ENCODE measurements at regions not wholly inside any gene's neighbourhood (a gene's known extent, or its start where the extent isn't known, plus 50 kb on each side); places are given as distances from the start of the nearest gene placed in this dataset.

GRCh38 chr14:94857950-94858349 lies 88.0 kb upstream of the GSC start:
- ATAC-seq (ENCODE audit: low FRiP score) (no peak), DNase-seq (ENCODE audit: low spot score) (no peak)
- TF ChIP-seq CTCF (IDR thresholded peaks at IDR 0.05): no peak

DNA sequence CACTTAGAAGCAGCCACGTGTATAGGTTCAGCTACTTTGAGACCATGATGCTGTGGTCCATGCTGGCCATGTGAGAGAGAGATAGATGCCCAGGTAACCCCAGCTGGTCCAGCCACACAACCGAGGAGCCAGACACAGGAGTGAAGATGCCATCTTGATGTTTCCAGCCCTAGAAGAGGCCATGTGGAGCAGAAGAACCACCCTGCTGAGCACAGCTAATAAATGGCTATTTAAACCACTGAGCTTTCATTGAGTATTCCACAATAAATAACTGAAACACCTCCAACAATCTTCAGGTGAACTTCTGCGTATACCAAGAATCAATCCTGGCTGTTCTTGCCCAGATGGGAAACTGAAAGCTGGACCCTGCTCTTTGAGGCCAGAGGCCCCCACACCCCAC lies 84.0 kb upstream of the GSC start:
- no peak for TF ChIP-seq CTCF (IDR thresholded peaks at IDR 0.05)
- ATAC-seq (ENCODE audit: low FRiP score): no peak
- no peak for DNase-seq (ENCODE audit: low spot score)

GRCh38 chr14:94850309-94851211 lies 80.6 kb upstream of the GSC start:
- DNase-seq (ENCODE audit: low spot score) (no peak), ATAC-seq (ENCODE audit: low FRiP score) (peak; percentile 24)
- no peak for TF ChIP-seq CTCF (IDR thresholded peaks at IDR 0.05)

- TF ChIP-seq CTCF (IDR thresholded peaks at IDR 0.05): no peak
- ATAC-seq (ENCODE audit: low FRiP score) (no peak), DNase-seq (ENCODE audit: low spot score) (no peak)
Measured at GRCh38 chr14:94844593-94845152, 74.8 kb upstream of the GSC start.

- DNase-seq (ENCODE audit: low spot score) (no peak), ATAC-seq (ENCODE audit: low FRiP score) (no peak)
- no peak for TF ChIP-seq CTCF (IDR thresholded peaks at IDR 0.05)
Measured at GRCh38 chr14:94840467-94840866, 70.6 kb upstream of the GSC start.

DNA sequence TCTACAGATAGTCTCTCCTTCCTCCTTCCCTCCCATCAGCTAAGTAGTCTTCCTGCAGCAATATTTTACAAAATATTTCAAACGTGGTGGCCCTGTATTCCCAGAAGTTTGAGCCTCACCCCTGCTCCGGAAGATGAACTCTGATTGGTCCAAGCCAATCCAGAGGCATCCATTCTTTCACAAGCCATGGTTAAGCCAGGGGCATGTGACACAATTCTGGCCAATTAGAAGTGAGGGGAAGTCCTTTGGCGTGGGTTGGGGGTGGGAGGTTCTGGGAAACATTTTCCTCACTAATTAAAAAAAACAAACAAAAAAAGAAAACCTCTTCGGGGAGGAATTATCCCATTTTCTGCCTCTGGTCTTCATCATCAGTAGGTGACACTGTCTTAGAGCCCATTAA lies 69.4 kb upstream of the GSC start:
- no peak for TF ChIP-seq CTCF (IDR thresholded peaks at IDR 0.05)
- no peak for DNase-seq (ENCODE audit: low spot score)
- ATAC-seq (ENCODE audit: low FRiP score): no peak

DNA sequence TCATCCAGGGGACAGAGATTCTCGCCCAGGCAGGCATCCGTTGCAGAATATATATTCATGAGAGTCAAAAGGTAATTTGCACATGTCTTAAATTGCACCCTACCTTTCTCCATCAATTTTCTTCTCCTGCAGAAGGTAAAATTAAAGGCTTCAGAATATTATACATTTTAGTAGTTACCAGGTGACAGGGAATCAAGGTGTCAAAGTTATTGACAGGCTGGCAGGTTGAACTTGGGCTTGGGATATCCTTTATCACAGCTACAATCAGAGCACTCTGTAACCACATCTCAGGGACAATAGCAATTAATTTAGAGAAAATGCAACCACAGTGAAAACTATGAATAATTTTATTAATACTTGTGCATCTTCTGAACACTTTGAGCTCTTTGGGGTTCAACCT lies 66.9 kb upstream of the GSC start:
- ATAC-seq (ENCODE audit: low FRiP score) (no peak), DNase-seq (ENCODE audit: low spot score) (no peak)
- TF ChIP-seq CTCF (IDR thresholded peaks at IDR 0.05): no peak
